Fibroblast of the aortic adventitia (primary cell): ENCODE measurements at regions not wholly inside any gene's neighbourhood (a gene's known extent, or its start where the extent isn't known, plus 50 kb on each side); places are given as distances from the start of the nearest gene placed in this dataset.
A peak's percentile ranks its signal among the peaks of the same experiment; 100 is the strongest.
"Not testable (repeated sequence)": the region's sequence is repeated elsewhere in the genome, so short reads cannot be mapped to it uniquely, and the experiment has no call there.

Source experiments
- DNase-seq: peaks from one replicate; pipeline ENCODE4 v3.0.0-alpha.2; 2010; ENCODE audit warnings: low read depth
- H3K4me3 ChIP-seq: 2 replicates; pipeline ENCODE4 v1.5.1; 2011; ENCODE audit warnings: low read depth, mild to moderate bottlenecking, control low read depth, low read length, moderate library complexity
- TF ChIP-seq, protein P1 (sequence below): IDR thresholded peaks from 2 replicates; pipeline ENCODE4 v1.5.1; 2011; ENCODE audit warnings: mild to moderate bottlenecking, low read length, control low read depth, inconsistent platforms; ENCODE audit not compliant: insufficient read depth

DNA sequence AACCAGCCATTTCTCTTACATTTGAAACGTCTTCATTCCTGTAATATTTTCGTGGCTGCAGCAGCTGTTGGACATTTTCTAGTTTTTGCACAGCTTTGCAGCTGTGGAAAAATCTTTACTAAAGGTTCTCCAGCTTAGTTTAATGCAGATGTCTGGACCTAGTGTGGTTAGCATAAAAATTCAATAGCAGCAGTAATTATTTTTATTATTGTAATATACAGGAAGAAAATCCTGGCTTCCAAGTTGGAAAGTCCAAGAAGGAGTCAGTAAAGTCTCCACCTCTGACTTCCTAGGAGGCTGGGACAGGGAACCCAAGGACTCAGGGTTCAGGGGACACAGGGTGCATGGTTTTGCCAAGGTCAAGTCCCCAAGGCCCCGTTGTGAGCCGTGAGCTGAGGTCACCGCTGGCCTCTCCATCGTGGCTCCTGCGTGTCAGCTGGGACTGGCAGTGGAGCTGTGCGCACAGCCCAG is 230.6 kb downstream of the FNDC1 start:
- TF ChIP-seq, protein P1, sequence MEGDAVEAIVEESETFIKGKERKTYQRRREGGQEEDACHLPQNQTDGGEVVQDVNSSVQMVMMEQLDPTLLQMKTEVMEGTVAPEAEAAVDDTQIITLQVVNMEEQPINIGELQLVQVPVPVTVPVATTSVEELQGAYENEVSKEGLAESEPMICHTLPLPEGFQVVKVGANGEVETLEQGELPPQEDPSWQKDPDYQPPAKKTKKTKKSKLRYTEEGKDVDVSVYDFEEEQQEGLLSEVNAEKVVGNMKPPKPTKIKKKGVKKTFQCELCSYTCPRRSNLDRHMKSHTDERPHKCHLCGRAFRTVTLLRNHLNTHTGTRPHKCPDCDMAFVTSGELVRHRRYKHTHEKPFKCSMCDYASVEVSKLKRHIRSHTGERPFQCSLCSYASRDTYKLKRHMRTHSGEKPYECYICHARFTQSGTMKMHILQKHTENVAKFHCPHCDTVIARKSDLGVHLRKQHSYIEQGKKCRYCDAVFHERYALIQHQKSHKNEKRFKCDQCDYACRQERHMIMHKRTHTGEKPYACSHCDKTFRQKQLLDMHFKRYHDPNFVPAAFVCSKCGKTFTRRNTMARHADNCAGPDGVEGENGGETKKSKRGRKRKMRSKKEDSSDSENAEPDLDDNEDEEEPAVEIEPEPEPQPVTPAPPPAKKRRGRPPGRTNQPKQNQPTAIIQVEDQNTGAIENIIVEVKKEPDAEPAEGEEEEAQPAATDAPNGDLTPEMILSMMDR: no peak
- no peak overlapping the region for H3K4me3 ChIP-seq
- no peak for DNase-seq

DNA sequence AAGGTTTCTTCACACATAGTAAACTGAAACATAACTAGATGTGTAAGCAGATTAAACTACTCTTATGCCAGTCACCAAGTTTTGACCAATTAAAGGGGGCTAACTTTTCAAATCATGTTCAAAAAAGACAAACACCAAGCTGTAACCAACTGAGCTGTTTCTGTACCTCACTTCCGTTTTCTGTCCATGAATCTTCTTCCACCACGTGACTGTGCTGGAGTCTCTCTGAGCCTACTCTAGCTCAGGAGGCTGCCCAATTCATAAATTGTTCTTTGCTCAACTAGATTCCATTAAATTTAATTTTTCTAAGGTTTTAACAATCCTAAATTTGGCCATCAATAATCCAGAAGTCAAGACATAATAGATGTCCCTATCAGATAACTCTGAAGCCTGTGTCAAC is 229.4 kb downstream of the FNDC1 start:
- no peak for DNase-seq
- TF ChIP-seq, protein P1: no peak
- H3K4me3 ChIP-seq: no peak overlapping the region

DNA sequence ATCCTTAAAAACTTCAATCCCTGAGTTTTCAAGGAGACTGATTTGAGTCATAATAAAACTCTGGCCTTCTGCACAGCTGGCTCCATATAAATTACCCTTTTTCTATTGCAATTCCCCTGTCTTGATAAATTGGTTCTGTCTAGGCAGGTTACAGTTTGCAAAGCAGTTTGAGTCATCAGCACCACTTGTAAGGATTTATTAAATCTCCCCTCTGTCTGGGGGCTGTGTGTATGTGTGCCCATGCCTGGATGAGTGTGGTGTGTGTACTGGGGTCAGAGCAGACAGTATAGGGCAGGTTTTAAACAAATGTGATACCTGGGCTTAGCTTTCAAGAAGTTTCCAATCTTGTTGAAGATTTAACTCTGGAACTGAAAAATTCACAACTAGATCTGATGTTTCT is 228.6 kb downstream of the FNDC1 start:
- no peak for DNase-seq
- TF ChIP-seq, protein P1: no peak

DNA sequence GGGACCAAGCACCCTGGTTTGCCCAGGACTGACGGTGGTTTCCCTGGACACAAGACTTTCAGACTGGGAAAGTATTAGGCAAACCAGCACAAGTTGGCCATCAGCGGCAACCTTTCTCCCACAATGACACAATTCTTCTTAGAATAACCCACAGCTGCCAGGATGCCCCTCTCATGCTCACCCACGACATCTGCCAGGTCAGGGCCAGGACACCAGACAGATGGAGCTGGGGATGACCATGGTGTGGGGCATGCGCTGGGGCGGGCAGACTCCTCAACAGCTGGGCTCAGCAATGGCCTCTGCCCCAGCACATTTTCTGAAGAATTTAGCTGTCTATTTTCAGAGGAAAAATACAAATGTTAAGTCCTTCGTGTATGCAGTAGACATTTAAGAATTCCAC is 226.4 kb downstream of the FNDC1 start:
- DNase-seq: no peak

More for the DNA sequence above, 228.6 kb downstream of the FNDC1 start:
- no peak overlapping the region for H3K4me3 ChIP-seq

DNA sequence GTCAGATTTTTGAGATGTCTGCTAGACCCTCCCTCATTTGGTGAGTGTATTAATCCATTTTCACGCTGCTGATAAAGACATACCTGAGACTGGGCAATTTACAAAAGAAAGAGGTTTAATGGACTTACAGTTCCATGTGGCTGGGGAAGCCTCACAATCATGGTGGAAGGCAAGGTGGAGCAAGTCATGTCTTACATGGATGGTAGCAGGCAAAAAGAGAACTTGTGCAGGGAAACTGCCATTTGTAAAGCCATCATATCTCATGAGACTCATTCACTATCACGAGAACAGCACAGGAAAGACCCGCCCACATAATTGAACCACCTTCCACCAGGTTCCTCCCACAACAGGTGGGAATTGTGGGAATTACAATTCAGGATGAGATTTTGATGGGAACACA is 223.5 kb downstream of the FNDC1 start:
- H3K4me3 ChIP-seq, DNase-seq: not testable (repeated sequence)

More for the DNA sequence above, 226.4 kb downstream of the FNDC1 start:
- TF ChIP-seq, protein P1: no peak
- H3K4me3 ChIP-seq: no peak overlapping the region

DNA sequence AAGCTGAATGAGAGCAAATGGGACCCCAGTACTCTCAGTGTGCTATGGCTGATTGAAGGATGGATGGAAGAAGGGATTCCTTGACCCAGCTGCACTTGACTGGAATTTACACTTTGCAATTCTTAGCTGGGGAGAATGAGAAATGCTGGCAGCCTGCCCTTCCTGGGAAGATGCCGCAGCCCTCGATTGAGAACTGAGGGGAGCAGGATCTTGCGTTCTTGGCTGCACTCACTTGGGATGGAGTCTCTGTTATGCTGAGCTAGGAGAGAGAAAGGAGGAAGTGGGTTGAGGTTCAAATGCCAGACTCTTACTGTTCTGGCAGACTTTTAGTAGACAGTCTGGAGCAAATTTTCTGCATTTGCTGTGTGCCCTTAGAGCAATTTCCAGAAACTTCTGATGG is 221.2 kb downstream of the FNDC1 start:
- H3K4me3 ChIP-seq: no peak overlapping the region
- TF ChIP-seq, protein P1: no peak
- peak; percentile 20 for DNase-seq

DNA sequence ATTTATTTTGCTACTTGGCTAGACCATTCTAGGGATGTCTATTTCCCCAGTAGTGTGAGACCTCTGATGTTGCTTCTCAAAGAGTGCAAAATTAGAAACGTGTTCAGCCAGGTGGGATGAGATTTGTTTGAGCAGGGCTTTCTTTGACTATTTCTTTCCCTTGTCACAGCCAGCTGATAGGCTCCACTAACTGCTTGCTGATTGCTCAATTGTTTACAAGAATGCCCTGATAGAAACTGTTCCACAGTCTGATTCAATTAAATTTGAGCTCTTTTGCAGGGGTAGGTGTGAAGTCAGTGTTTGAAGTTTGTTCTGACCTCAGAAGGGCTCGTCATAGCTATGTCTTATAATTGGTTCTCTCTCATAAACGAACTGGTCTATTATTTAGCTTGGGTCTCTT is 220.5 kb downstream of the FNDC1 start:
- TF ChIP-seq, protein P1: no peak
- H3K4me3 ChIP-seq: no peak overlapping the region

More for the DNA sequence above, 220.5 kb downstream of the FNDC1 start:
- no peak for DNase-seq
